Esophagus squamous epithelium (tissue), 5 donors: ENCODE measurements at regions not wholly inside any gene's neighbourhood (a gene's known extent, or its start where the extent isn't known, plus 50 kb on each side); places are given as distances from the start of the nearest gene placed in this dataset.

Experiments
- DNase-seq: peaks from one replicate; lab custom pipeline; 2025; lab: John Stamatoyannopoulos, UW
- H3K27ac ChIP-seq, 4 donors: fragments of 200-600 bp; sonication (generic); one replicate each; pipeline ENCODE4 v1.5.1; 2016 to 2019; ENCODE audit warnings: mild to moderate bottlenecking in 1 of 4
- H3K27me3 ChIP-seq, 4 donors: fragments of 200-600 bp; sonication (generic); 1 replicate in 3 of 4; 2 replicates in 1 of 4; pipeline versions ENCODE4 v1.5.1 to v1.6.0; 2017 to 2021; ENCODE audit warnings: antibody characterized with exemption in 1 of 4
- H3K36me3 ChIP-seq, 3 donors: fragments of 200-600 bp; sonication (generic); one replicate each; pipeline ENCODE4 v1.5.1; 2016 to 2019
- H3K4me1 ChIP-seq, 3 donors: fragments of 200-600 bp; sonication (generic); one replicate each; pipeline ENCODE4 v1.5.1; 2017 to 2019
- H3K4me3 ChIP-seq, 4 donors: fragments of 200-600 bp; sonication (generic); 1 replicate in 3 of 4; 2 replicates in 1 of 4; pipeline ENCODE4 v1.5.1; 2016 to 2019; ENCODE audit warnings: mild to moderate bottlenecking in 2 of 4, moderate library complexity in 1 of 4
- H3K9me3 ChIP-seq, 3 donors: fragments of 200-600 bp; sonication (generic); one replicate each; pipeline ENCODE4 v1.5.1; 2016 to 2019
- POLR2A ChIP-seq, 4 donors: fragments of 450-650 bp; IDR thresholded peaks; one replicate each; pipeline ENCODE4 v1.6.1; 2017; ENCODE audit warnings: antibody characterized with exemption in 4 of 4, mild to moderate bottlenecking in 4 of 4, moderate library complexity in 3 of 4
- WGBS, 2 donors: methylation state at CpG; one replicate each; pipeline ENCODE4 v1.1.5; 2018; 5-methylcytosine and 5-hydroxymethylcytosine counted together
- intact Hi-C: fragments of 100-400 bp; cut with DNase I; formaldehyde crosslinking; loops from one replicate; pipeline ENCODE4 v1.15.0; 2022
- TF ChIP-seq, protein P1 (sequence below), 6 experiments: fragments of 450-650 bp in 4 of 6; fragments of 200-600 bp in 2 of 6; sonication (generic) in 2 of 6; IDR thresholded peaks; one replicate each; pipeline ENCODE4 v1.5.1; 2016 to 2019; ENCODE audit warnings: antibody characterized with exemption in 6 of 6, mild to moderate bottlenecking in 4 of 6, moderate library complexity in 4 of 6
- donor health status: DM: yes; HTN: yes; CAD: no.

DNA sequence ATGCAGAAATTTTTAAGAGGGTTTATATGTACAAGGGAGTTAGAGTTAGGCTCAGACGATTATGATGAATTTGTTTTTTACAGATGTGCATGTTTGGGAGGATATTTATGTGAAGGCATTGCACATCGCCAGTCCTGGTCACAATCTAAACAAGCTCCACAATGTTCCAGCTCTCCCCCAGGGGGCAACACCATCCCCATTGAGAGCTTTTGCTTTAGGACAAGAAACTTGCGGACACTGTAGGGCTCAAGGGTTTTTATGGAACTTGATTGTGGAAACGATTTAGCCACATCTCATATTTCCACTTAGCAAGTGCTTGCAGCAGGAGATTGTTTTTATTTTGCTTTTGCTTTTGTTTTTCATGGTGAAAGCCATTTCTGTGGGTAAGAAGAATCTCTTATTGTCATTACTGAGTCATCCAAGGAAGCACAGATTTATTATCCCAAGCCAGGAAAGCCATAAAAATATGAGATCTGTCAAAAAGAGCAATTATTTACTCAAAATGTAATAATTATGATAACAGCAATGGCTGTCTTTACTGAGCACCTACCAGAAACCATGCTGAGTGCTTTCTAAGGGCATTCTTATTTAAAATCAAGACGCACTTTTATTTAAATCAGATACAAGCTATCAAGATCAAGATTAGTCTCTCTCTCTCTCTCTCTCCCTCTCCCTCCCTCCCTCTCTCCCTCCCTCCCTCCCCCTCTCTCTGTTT lies 276.7 kb upstream of the SRRM4 start:
- no peak for DNase-seq
- WGBS, 2 donors = 55 to 68% methylated on average over 5 of the region's 5 CpGs

DNA sequence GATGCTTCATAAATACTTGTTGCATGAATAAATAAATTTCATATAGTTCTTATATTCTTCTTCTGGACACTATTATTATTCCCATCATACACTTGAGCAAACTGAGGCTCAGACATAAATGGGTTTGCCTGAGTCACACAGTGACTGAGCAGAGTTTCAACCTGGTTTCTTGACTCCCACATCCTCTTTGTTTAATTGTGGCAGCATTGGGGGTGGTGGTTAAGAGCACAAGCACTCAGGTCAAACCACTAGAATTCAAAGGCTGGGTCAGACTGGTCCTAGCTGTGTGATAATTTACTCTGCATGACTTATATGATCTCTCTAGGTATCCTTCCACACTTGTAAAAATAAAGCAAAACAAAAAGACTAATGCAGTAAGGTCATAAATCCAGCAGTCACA lies 274.9 kb upstream of the SRRM4 start:
- Histone ChIP-seq H3K9me3 (no peaks in the 10 kb centered on the region), H3K27ac (no peak overlapping the region), H3K36me3 (no peaks in the 10 kb centered on the region), H3K4me1 (no peaks in the 10 kb centered on the region), H3K4me3 (no peak overlapping the region), H3K27me3 (no peaks in the 10 kb centered on the region)
- TF ChIP-seq, protein P1, sequence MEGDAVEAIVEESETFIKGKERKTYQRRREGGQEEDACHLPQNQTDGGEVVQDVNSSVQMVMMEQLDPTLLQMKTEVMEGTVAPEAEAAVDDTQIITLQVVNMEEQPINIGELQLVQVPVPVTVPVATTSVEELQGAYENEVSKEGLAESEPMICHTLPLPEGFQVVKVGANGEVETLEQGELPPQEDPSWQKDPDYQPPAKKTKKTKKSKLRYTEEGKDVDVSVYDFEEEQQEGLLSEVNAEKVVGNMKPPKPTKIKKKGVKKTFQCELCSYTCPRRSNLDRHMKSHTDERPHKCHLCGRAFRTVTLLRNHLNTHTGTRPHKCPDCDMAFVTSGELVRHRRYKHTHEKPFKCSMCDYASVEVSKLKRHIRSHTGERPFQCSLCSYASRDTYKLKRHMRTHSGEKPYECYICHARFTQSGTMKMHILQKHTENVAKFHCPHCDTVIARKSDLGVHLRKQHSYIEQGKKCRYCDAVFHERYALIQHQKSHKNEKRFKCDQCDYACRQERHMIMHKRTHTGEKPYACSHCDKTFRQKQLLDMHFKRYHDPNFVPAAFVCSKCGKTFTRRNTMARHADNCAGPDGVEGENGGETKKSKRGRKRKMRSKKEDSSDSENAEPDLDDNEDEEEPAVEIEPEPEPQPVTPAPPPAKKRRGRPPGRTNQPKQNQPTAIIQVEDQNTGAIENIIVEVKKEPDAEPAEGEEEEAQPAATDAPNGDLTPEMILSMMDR (IDR thresholded peaks at IDR 0.05) = no peak
- TF ChIP-seq POLR2A (IDR thresholded peaks at IDR 0.05) = no peak
- DNase-seq = no peak
- intact Hi-C loops = no loop called here

More for the DNA sequence above, 276.7 kb upstream of the SRRM4 start:
- H3K9me3 ChIP-seq = no peaks in the 10 kb centered on the region
- H3K36me3 ChIP-seq = no peaks in the 10 kb centered on the region
- TF ChIP-seq, protein P1 (IDR thresholded peaks at IDR 0.05) = no peak
- no peak for TF ChIP-seq POLR2A (IDR thresholded peaks at IDR 0.05)
- H3K27ac ChIP-seq = no peak overlapping the region
- intact Hi-C loops = no loop called here
- no peaks in the 10 kb centered on the region for H3K27me3 ChIP-seq
- H3K4me3 ChIP-seq = no peak overlapping the region
- H3K4me1 ChIP-seq = no peaks in the 10 kb centered on the region

DNA sequence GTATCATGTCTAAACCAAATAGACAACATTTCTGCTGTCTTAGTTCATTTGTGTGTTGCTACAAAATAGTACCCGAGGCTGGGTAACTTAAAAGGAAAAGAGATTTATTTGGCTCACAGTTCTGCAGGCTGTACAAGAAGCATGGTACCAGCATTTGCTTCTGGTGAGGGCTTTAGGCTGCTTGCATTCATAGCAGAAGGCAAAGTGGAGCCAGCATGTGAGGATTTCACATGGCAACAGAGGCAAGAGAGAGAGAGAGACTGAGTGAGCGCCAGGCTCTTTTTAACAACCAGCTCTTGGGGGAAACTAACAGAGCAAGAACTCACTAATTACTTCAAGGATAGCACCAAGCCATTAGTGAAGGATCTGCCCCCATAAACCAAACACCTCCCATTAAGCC lies 271.4 kb upstream of the SRRM4 start:
- WGBS, 2 donors = 56 to 74% methylated on average over 2 of the region's 2 CpGs
- TF ChIP-seq, protein P1 (IDR thresholded peaks at IDR 0.05) = no peak
- no peak for TF ChIP-seq POLR2A (IDR thresholded peaks at IDR 0.05)
- H3K27ac ChIP-seq = no peak overlapping the region
- intact Hi-C loops = no loop called here
- H3K36me3 ChIP-seq = no peaks in the 10 kb centered on the region
- H3K4me1 ChIP-seq = no peaks in the 10 kb centered on the region
- H3K4me3 ChIP-seq = no peak overlapping the region
- no peaks in the 10 kb centered on the region for H3K9me3 ChIP-seq
- no peak for DNase-seq
- H3K27me3 ChIP-seq = no peaks in the 10 kb centered on the region

- Histone ChIP-seq H3K4me1 (no peaks in the 10 kb centered on the region), H3K27me3 (no peaks in the 10 kb centered on the region), H3K9me3 (no peaks in the 10 kb centered on the region), H3K4me3 (no peak overlapping the region), H3K36me3 (no peaks in the 10 kb centered on the region), H3K27ac (no peak overlapping the region)
- intact Hi-C loops = no loop called here
- DNase-seq = no peak
- WGBS, 2 donors = 30 to 44% methylated on average over 1 of the region's 1 CpG
- TF ChIP-seq POLR2A (IDR thresholded peaks at IDR 0.05) = no peak
- TF ChIP-seq, protein P1 (IDR thresholded peaks at IDR 0.05) = no peak
These were observed 270.2 kb upstream of the SRRM4 start for GRCh38 chr12:118711185-118711584.

- no peak for TF ChIP-seq POLR2A (IDR thresholded peaks at IDR 0.05)
- TF ChIP-seq, protein P1 (IDR thresholded peaks at IDR 0.05) = peak in 2 of 6 experiments; percentile 9 to 34
- Histone ChIP-seq H3K9me3 (no peaks in the 10 kb centered on the region), H3K36me3 (no peaks in the 10 kb centered on the region), H3K4me3 (no peak overlapping the region), H3K27ac (no peak overlapping the region), H3K27me3 (no peaks in the 10 kb centered on the region), H3K4me1 (no peaks in the 10 kb centered on the region)
- DNase-seq = no peak
- WGBS, 2 donors = 10% methylated on average over 5 of the region's 5 CpGs
- intact Hi-C loops = no loop called here
These were observed 267.3 kb upstream of the SRRM4 start for GRCh38 chr12:118714051-118714460.
